LNCaP clone FGC (cell line): ENCODE measurements at regions not wholly inside any gene's neighbourhood (a gene's known extent, or its start where the extent isn't known, plus 50 kb on each side); places are given as distances from the start of the nearest gene placed in this dataset.

Experiments used
- DNase-seq: peaks from one replicate; pipeline ENCODE4 v3.0.0-alpha.2; 2011; ENCODE audit warnings: low read depth
- H3K4me3 ChIP-seq: 2 replicates; pipeline ENCODE4 v1.5.1; 2011; ENCODE audit warnings: mild to moderate bottlenecking, low read depth, low read length, control low read depth
- CTCF ChIP-seq: IDR thresholded peaks from 2 replicates; pipeline ENCODE4 v1.5.1; 2012; ENCODE audit warnings: mild to moderate bottlenecking; ENCODE audit not compliant: control insufficient read depth, insufficient read depth; ENCODE audit errors: extremely low read depth

- TF ChIP-seq CTCF: no peak
- H3K4me3 ChIP-seq: no peak overlapping the region
- DNase-seq: no peak
Measured at GRCh38 chr11:116333001-116333535, 439.7 kb downstream of the BUD13 start.

- DNase-seq: no peak
- no peak for TF ChIP-seq CTCF
- no peak overlapping the region for H3K4me3 ChIP-seq
Measured at GRCh38 chr11:116332391-116332790, 440.4 kb downstream of the BUD13 start.

- no peak for TF ChIP-seq CTCF
- H3K4me3 ChIP-seq: no peak overlapping the region
- DNase-seq: no peak
Measured at GRCh38 chr11:116331381-116331780, 441.4 kb downstream of the BUD13 start.

- TF ChIP-seq CTCF: no peak
- H3K4me3 ChIP-seq: no peak overlapping the region
- DNase-seq: no peak
Measured at GRCh38 chr11:116330439-116331185, 442.2 kb downstream of the BUD13 start.

GRCh38 chr11:116329354-116330090 is 443.3 kb downstream of the BUD13 start:
- DNase-seq: no peak
- no peak overlapping the region for H3K4me3 ChIP-seq
- TF ChIP-seq CTCF: no peak

- no peak for DNase-seq
Measured at GRCh38 chr11:116328851-116329250, 443.9 kb downstream of the BUD13 start.

More at GRCh38 chr11:116328851-116329250, 443.9 kb downstream of the BUD13 start:
- no peak overlapping the region for H3K4me3 ChIP-seq
- TF ChIP-seq CTCF: no peak
